Endothelial cell of umbilical vein (primary cell): ENCODE measurements at regions not wholly inside any gene's neighbourhood (a gene's known extent, or its start where the extent isn't known, plus 50 kb on each side); places are given as distances from the start of the nearest gene placed in this dataset.
"Not testable (repeated sequence)": the region's sequence is repeated elsewhere in the genome, so short reads cannot be mapped to it uniquely, and the experiment has no call there.

ENCODE experiments used
- BruUV-seq: library from RNA; stranded (reverse); fragments of 400-500 nt; replicated peaks from 2 replicates; lab custom pipeline; 2021; lab: Mats Ljungman, UMichigan
- CTCF ChIA-PET: fragments of 300-600, 350-600 bp; sonication (Branson Sonifier 250); formaldehyde crosslinking; loops from one replicate; lab custom pipeline; 2021; ENCODE audit warnings: antibody characterized with exemption, inconsistent platforms; lab: Charles Lee
- POLR2A ChIA-PET: fragments of 300-600, 350-600 bp; sonication (Branson Sonifier 250); formaldehyde crosslinking; loops from one replicate; lab custom pipeline; 2021; ENCODE audit warnings: antibody characterized with exemption, inconsistent platforms; lab: Charles Lee
- DNase-seq: peaks from one replicate; pipeline ENCODE4 v3.0.0-alpha.2; 2011; ENCODE audit warnings: low read depth, low spot score
- FAIRE-seq: peaks from 2 replicates; lab custom pipeline; 2011; peaks lifted over from hg19 to GRCh38; lab: Jason Lieb, UNC
- H2AFZ ChIP-seq: 2 replicates; pipeline ENCODE4 v1.6.0; 2012; ENCODE audit warnings: low read depth, low read length, control low read depth, inconsistent platforms
- H3K27ac ChIP-seq: 2 replicates; pipeline ENCODE4 v1.5.1; 2011; ENCODE audit warnings: low read depth, mild to moderate bottlenecking, control low read depth, low read length, moderate library complexity; ENCODE audit not compliant: insufficient read depth
- H3K27me3 ChIP-seq, 2 experiments: 2 replicates each; pipeline versions ENCODE4 v1.6.0 to v1.6.1; 2011; ENCODE audit warnings: low read length in 2 of 2, mixed read lengths in 1 of 2; ENCODE audit not compliant: control insufficient read depth in 2 of 2, insufficient read depth in 2 of 2
- H3K36me3 ChIP-seq, 2 experiments: 2 replicates in 1 of 2; 3 replicates in 1 of 2; pipeline ENCODE4 v1.5.1; 2011; ENCODE audit warnings: low read length in 2 of 2, mild to moderate bottlenecking in 1 of 2, moderate library complexity in 1 of 2; ENCODE audit not compliant: control insufficient read depth in 2 of 2, insufficient read depth in 2 of 2; ENCODE audit errors: extremely low read depth in 1 of 2
- H3K4me1 ChIP-seq: 3 replicates; pipeline ENCODE4 v1.5.1; 2011; ENCODE audit warnings: mild to moderate bottlenecking, low read length; ENCODE audit not compliant: control insufficient read depth, insufficient read depth; ENCODE audit errors: extremely low read depth
- H3K4me2 ChIP-seq: 2 replicates; pipeline ENCODE4 v1.6.1; 2011; ENCODE audit warnings: low read length, control low read depth, mixed read lengths; ENCODE audit not compliant: insufficient read depth
- H3K4me3 ChIP-seq, 3 experiments: fragments of 200-600 bp in 1 of 3; sonication (generic), shearing (Covaris generic) in 1 of 3; replicated peaks in 1 of 3; 2 replicates each; pipeline ENCODE4 v1.5.1; 2011 to 2016; ENCODE audit warnings: control low read depth in 3 of 3, low read length in 3 of 3, mild to moderate bottlenecking in 2 of 3, inconsistent platforms in 1 of 3, low read depth in 1 of 3, moderate library complexity in 1 of 3; ENCODE audit not compliant: insufficient read depth in 1 of 3
- H3K79me2 ChIP-seq: 2 replicates; pipeline ENCODE4 v1.6.0; 2012; ENCODE audit warnings: low read length, inconsistent platforms; ENCODE audit not compliant: control insufficient read depth, insufficient read depth
- H3K9ac ChIP-seq: replicated peaks from 2 replicates; pipeline ENCODE3; 2011; ENCODE audit warnings: low read length, control low read depth; ENCODE audit not compliant: insufficient read depth; ENCODE audit errors: extremely low read depth
- H3K9me1 ChIP-seq: replicated peaks from 3 replicates; pipeline ENCODE4 v1.6.0; 2011; ENCODE audit warnings: mild to moderate bottlenecking, low read length; ENCODE audit not compliant: control insufficient read depth, insufficient read depth; ENCODE audit errors: extremely low read depth
- H3K9me3 ChIP-seq: replicated peaks from 2 replicates; pipeline ENCODE4 v1.5.1; 2012; ENCODE audit warnings: low read length, inconsistent platforms; ENCODE audit not compliant: control insufficient read depth, insufficient read depth
- H4K20me1 ChIP-seq: replicated peaks from 2 replicates; pipeline ENCODE3; 2011; ENCODE audit warnings: mild to moderate bottlenecking, low read length; ENCODE audit not compliant: control insufficient read depth, insufficient read depth; ENCODE audit errors: extremely low read depth
- CTCF ChIP-seq, 2 donors: IDR thresholded peaks; 1 replicate in 1 of 2; 2 replicates in 1 of 2; pipeline ENCODE4 v1.5.1; 2011; ENCODE audit warnings: low read length in 2 of 2, mild to moderate bottlenecking in 2 of 2, moderate library complexity in 2 of 2, control low read depth in 1 of 2, inconsistent platforms in 1 of 2, low read depth in 1 of 2; ENCODE audit not compliant: insufficient read depth in 1 of 2; ENCODE audit errors: extremely low read depth in 1 of 2
- EZH2 ChIP-seq: IDR thresholded peaks from 2 replicates; pipeline ENCODE4 v1.6.1; 2012; ENCODE audit warnings: borderline replicate concordance, low read depth, mild to moderate bottlenecking, moderate library complexity, low read length, inconsistent platforms; ENCODE audit not compliant: severe bottlenecking
- FOS ChIP-seq: IDR thresholded peaks from 2 replicates; pipeline ENCODE4 v1.6.1; 2011; ENCODE audit warnings: mild to moderate bottlenecking, low read length, moderate library complexity, borderline replicate concordance; ENCODE audit not compliant: insufficient read depth
- GATA2 ChIP-seq: IDR thresholded peaks from 2 replicates; pipeline ENCODE4 v1.7.0; 2011; ENCODE audit warnings: low read depth, mild to moderate bottlenecking, moderate library complexity, mixed read lengths, low read length; ENCODE audit not compliant: insufficient read length, insufficient read depth
- JUN ChIP-seq: IDR thresholded peaks from 2 replicates; pipeline ENCODE4 v1.6.1; 2011; ENCODE audit warnings: borderline replicate concordance, low read depth; ENCODE audit not compliant: insufficient read length, insufficient read depth
- MAX ChIP-seq: IDR thresholded peaks from 2 replicates; pipeline ENCODE4 v1.6.1; 2011; ENCODE audit not compliant: insufficient read depth, insufficient read length
- MYC ChIP-seq: IDR thresholded peaks from one replicate; pipeline ENCODE4 v1.6.1; 2011; ENCODE audit warnings: mild to moderate bottlenecking, low read depth, low read length
- POLR2A ChIP-seq: IDR thresholded peaks from 2 replicates; pipeline ENCODE4 v1.6.1; 2012; ENCODE audit warnings: low read depth, mild to moderate bottlenecking, control low read depth, low read length
- POLR2AphosphoS5 ChIP-seq: IDR thresholded peaks from 2 replicates; pipeline ENCODE4 v1.6.1; 2012; ENCODE audit warnings: low read depth, mild to moderate bottlenecking, control low read depth, low read length, moderate library complexity; ENCODE audit not compliant: insufficient read depth
- dilution Hi-C: fragments of 300-500 bp; cut with MboI; formaldehyde crosslinking; loops from one replicate; pipeline ENCODE4 v1.15.0; 2019; ENCODE audit warnings: low sequenced_read_pairs; ENCODE audit not compliant: extremely low pct_ligation_motif_present
- intact Hi-C: fragments of 100-400 bp; cut with micrococcal nuclease; formaldehyde crosslinking; loops from one replicate; pipeline ENCODE4 v1.10.0; 2022

GRCh38 chr10:43839973-43840372 lies 191.3 kb upstream of the ZNF32 start:
- H2AFZ ChIP-seq, result no peak overlapping the region
- H3K4me1 ChIP-seq, result no peaks in the 10 kb centered on the region
- H3K27ac ChIP-seq, result no peak overlapping the region
- peaks cover 4 to 5% of the 10 kb centered on the region in 2 experiments for H3K27me3 ChIP-seq
- no peak overlapping the region for H3K4me2 ChIP-seq
- no peaks in the 10 kb centered on the region for H4K20me1 ChIP-seq
- intact Hi-C loops (no loop called here), dilution Hi-C loops (no loop called here)
- H3K4me3 ChIP-seq, result no peak overlapping the region
- DNase-seq (no peak), FAIRE-seq (no peak)
- ChIA-PET POLR2A (no interaction called here), CTCF (no interaction called here)
- no peak overlapping the region for H3K9ac ChIP-seq
- H3K9me3 ChIP-seq, result no peaks in the 10 kb centered on the region
- no peaks in the 10 kb centered on the region for H3K79me2 ChIP-seq
- no TSS peak for BruUV-seq
- no peaks in the 10 kb centered on the region for H3K36me3 ChIP-seq
- no peaks in the 10 kb centered on the region for H3K9me1 ChIP-seq
- no peak for TF ChIP-seq MYC
- TF ChIP-seq POLR2AphosphoS5, result no peak
- TF ChIP-seq EZH2, result no peak
- TF ChIP-seq CTCF (IDR thresholded peaks at IDR 0.05; ENCODE audit: extremely low read depth in 1 of 2, insufficient read depth in 1 of 2, low read depth in 1 of 2, low read length in 2 of 2), result no peak
- TF ChIP-seq JUN, result no peak
- no peak for TF ChIP-seq MAX
- no peak for TF ChIP-seq POLR2A
- TF ChIP-seq FOS, result no peak
- no peak for TF ChIP-seq GATA2

- dilution Hi-C loops, H3K27ac ChIP-seq, H3K4me3 ChIP-seq, POLR2A ChIA-PET, CTCF ChIA-PET, H4K20me1 ChIP-seq, H3K27me3 ChIP-seq, H3K9ac ChIP-seq, H3K4me1 ChIP-seq, BruUV-seq, H2AFZ ChIP-seq, H3K9me3 ChIP-seq, H3K36me3 ChIP-seq, H3K4me2 ChIP-seq, H3K79me2 ChIP-seq, DNase-seq, FAIRE-seq, intact Hi-C loops, H3K9me1 ChIP-seq: not testable (repeated sequence)
Observed at GRCh38 chr10:43834751-43835150, 186.1 kb upstream of the ZNF32 start.
